ENCODE measurements at regions not wholly inside any gene's neighbourhood (a gene's known extent, or its start where the extent isn't known, plus 50 kb on each side); places are given as distances from the start of the nearest gene placed in this dataset.

DNA sequence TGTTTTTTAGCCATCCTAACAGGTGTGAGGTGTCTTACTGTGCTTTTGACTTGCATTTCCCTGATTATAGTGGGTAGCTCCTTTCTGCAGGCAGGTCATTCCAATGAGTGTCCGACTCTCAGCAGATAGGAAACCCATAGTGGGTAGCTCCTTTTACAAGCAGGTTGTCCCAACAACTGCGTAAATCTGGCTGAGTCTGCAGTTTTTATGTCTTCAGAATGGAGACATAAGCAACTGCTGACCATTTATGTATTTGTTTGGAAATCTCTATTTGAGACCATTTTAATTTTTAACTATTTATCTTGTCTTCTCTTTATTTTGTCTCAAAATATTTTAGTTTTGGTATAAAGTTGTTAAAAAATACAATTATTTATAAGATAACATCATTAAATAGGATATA lies 839.4 kb downstream of the SLITRK6 start:
- Histone ChIP-seq H2BK120ac (ENCODE audit: low read depth, low read length) (no peak overlapping the region), H3K9me1 (ENCODE audit: insufficient read depth, low read length) (no peaks in the 10 kb centered on the region), H3K56ac (ENCODE audit: extremely low read depth, insufficient read depth, low read length) (no peak overlapping the region), H4K5ac (ENCODE audit: low read depth, low read length) (no peak overlapping the region), H3K4ac (ENCODE audit: low read depth, low read length) (no peak overlapping the region), H3K27ac (ENCODE audit: insufficient read depth, low read length) (no peak overlapping the region), H2AK5ac (ENCODE audit: low read depth, low read length) (no peak overlapping the region), H2BK20ac (ENCODE audit: low read depth, low read length) (no peak overlapping the region), H3K4me3 (ENCODE audit: insufficient read depth, low read depth, low read length) (no peak overlapping the region), H4K91ac (ENCODE audit: insufficient read depth, low read depth, low read length) (no peak overlapping the region), H3K4me2 (ENCODE audit: low read depth, low read length) (no peak overlapping the region), H3K36me3 (ENCODE audit: control insufficient read depth, insufficient read depth, low read length) (no peaks in the 10 kb centered on the region), H3K23ac (ENCODE audit: low read depth, low read length) (no peak overlapping the region), H4K20me1 (ENCODE audit: insufficient read depth, low read length) (no peaks in the 10 kb centered on the region), H3K14ac (replicated peaks; ENCODE audit: low read depth, low read length) (no peak overlapping the region), H3K79me1 (ENCODE audit: low read depth in 1 of 2, low read length in 2 of 2) (no peaks in the 10 kb centered on the region), H3K27me3 (ENCODE audit: control insufficient read depth, insufficient read depth, low read length) (no peaks in the 10 kb centered on the region), H3K18ac (ENCODE audit: low read depth, low read length) (no peak overlapping the region), H2BK15ac (ENCODE audit: low read depth, low read length) (no peak overlapping the region), H2BK5ac (ENCODE audit: low read depth, low read length, poor library complexity, severe bottlenecking) (no peak overlapping the region), H2AK9ac (replicated peaks; ENCODE audit: low read depth, low read length, poor library complexity) (no peak overlapping the region), H4K8ac (ENCODE audit: low read depth in 2 of 2, low read length in 2 of 2) (no peak overlapping the region), H3K4me1 (ENCODE audit: control insufficient read depth, insufficient read depth, low read length) (no peaks in the 10 kb centered on the region), H2AFZ (replicated peaks; ENCODE audit: low read length, poor library complexity) (no peak overlapping the region), H3K9me3 (ENCODE audit: control insufficient read depth, insufficient read depth, low read length) (no peaks in the 10 kb centered on the region), H3K9ac (ENCODE audit: low read depth, low read length) (no peak overlapping the region)
- no CpG with 5 or more reads among the region's 2 CpGs for WGBS, 2 experiments (ENCODE audit: extremely low coverage in 2 of 2, insufficient read length in 1 of 2)
- no peak for ATAC-seq (ENCODE audit: low read depth)
- CTCF ChIA-PET, result no interaction called here
- POLR2A ChIA-PET (ENCODE audit: unreplicated experiment), result no interaction called here
- no peak for DNase-seq
- in situ Hi-C loops (cut with MboI; ENCODE audit: low sequenced_read_pairs), result no loop called here
- peak; percentile 55 for TF ChIP-seq MAFK (IDR thresholded peaks at IDR 0.05; ENCODE audit: low read depth, low read length)
- TF ChIP-seq, protein P1, sequence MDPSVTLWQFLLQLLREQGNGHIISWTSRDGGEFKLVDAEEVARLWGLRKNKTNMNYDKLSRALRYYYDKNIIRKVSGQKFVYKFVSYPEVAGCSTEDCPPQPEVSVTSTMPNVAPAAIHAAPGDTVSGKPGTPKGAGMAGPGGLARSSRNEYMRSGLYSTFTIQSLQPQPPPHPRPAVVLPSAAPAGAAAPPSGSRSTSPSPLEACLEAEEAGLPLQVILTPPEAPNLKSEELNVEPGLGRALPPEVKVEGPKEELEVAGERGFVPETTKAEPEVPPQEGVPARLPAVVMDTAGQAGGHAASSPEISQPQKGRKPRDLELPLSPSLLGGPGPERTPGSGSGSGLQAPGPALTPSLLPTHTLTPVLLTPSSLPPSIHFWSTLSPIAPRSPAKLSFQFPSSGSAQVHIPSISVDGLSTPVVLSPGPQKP (IDR thresholded peaks at IDR 0.05; ENCODE audit: borderline replicate concordance, low read depth, low read length), result no peak
- BruUV-seq (replicated peaks), result no TSS peak
- dilution Hi-C loops (cut with HindIII; ENCODE audit: low sequenced_read_pairs, unreplicated experiment), result no loop called here
- intact Hi-C loops (cut with micrococcal nuclease), result no loop called here

Measured in IMR-90 (cell line).